ENCODE measurements at regions not wholly inside any gene's neighbourhood (a gene's known extent, or its start where the extent isn't known, plus 50 kb on each side); places are given as distances from the start of the nearest gene placed in this dataset.

GRCh38 chr11:91244912-91245311 lies 979.7 kb upstream of the FAT3 start:
- Mint-ChIP-seq H3K27me3 (no peaks in the 10 kb centered on the region), H3K4me1 (no peaks in the 10 kb centered on the region), H3K36me3 (no peaks in the 10 kb centered on the region), H3K4me3 (no peak overlapping the region), H3K9me3 (no peaks in the 10 kb centered on the region), H3K27ac (no peak overlapping the region)

- Mint-ChIP-seq H3K27ac (no peak overlapping the region), H3K9me3 (no peaks in the 10 kb centered on the region), H3K36me3 (no peaks in the 10 kb centered on the region), H3K4me1 (no peaks in the 10 kb centered on the region), H3K27me3 (no peaks in the 10 kb centered on the region), H3K4me3 (no peak overlapping the region)
These were observed 981.0 kb upstream of the FAT3 start for GRCh38 chr11:91243630-91244029.

GRCh38 chr11:91243051-91243450 lies 981.6 kb upstream of the FAT3 start:
- Mint-ChIP-seq H3K36me3 (no peaks in the 10 kb centered on the region), H3K9me3 (no peaks in the 10 kb centered on the region), H3K27me3 (no peaks in the 10 kb centered on the region), H3K4me3 (no peak overlapping the region), H3K27ac (no peak overlapping the region), H3K4me1 (no peaks in the 10 kb centered on the region)

GRCh38 chr11:91241226-91241625 lies 983.4 kb upstream of the FAT3 start:
- Mint-ChIP-seq H3K9me3 (no peaks in the 10 kb centered on the region), H3K4me3 (no peak overlapping the region), H3K27ac (no peak overlapping the region), H3K27me3 (no peaks in the 10 kb centered on the region), H3K36me3 (no peaks in the 10 kb centered on the region), H3K4me1 (no peaks in the 10 kb centered on the region)

- Mint-ChIP-seq H3K9me3 (no peaks in the 10 kb centered on the region), H3K4me1 (no peaks in the 10 kb centered on the region), H3K27ac (no peak overlapping the region), H3K27me3 (no peaks in the 10 kb centered on the region), H3K36me3 (no peaks in the 10 kb centered on the region), H3K4me3 (no peak overlapping the region)
These were observed 985.3 kb upstream of the FAT3 start for GRCh38 chr11:91239359-91239758.

GRCh38 chr11:91231226-91231625 lies 993.4 kb upstream of the FAT3 start:
- no peaks in the 10 kb centered on the region for H3K27me3 Mint-ChIP-seq
- peaks cover 13% of the 10 kb centered on the region for H3K9me3 Mint-ChIP-seq
- H3K4me3 Mint-ChIP-seq: no peak overlapping the region
- H3K27ac Mint-ChIP-seq: no peak overlapping the region
- no peaks in the 10 kb centered on the region for H3K36me3 Mint-ChIP-seq
- no peaks in the 10 kb centered on the region for H3K4me1 Mint-ChIP-seq

GRCh38 chr11:91230647-91231046 lies 994.0 kb upstream of the FAT3 start:
- no peak overlapping the region for H3K4me3 Mint-ChIP-seq
- no peak overlapping the region for H3K27ac Mint-ChIP-seq
- no peaks in the 10 kb centered on the region for H3K36me3 Mint-ChIP-seq
- H3K27me3 Mint-ChIP-seq: no peaks in the 10 kb centered on the region
- H3K9me3 Mint-ChIP-seq: peaks cover 13% of the 10 kb centered on the region
- H3K4me1 Mint-ChIP-seq: no peaks in the 10 kb centered on the region

GRCh38 chr11:91222830-91223229 lies 1000.0 kb upstream of the CHORDC1 start:
- Mint-ChIP-seq H3K9me3 (peaks cover 13% of the 10 kb centered on the region), H3K36me3 (no peaks in the 10 kb centered on the region), H3K27ac (no peak overlapping the region), H3K4me1 (no peaks in the 10 kb centered on the region), H3K4me3 (no peak overlapping the region), H3K27me3 (no peaks in the 10 kb centered on the region)

- Mint-ChIP-seq H3K9me3 (peaks cover 5% of the 10 kb centered on the region), H3K27ac (no peak overlapping the region), H3K4me1 (no peaks in the 10 kb centered on the region), H3K4me3 (no peak overlapping the region), H3K27me3 (no peaks in the 10 kb centered on the region), H3K36me3 (no peaks in the 10 kb centered on the region)
These were observed 997.8 kb upstream of the CHORDC1 start for GRCh38 chr11:91220476-91221202.

GRCh38 chr11:91219535-91219934 lies 996.7 kb upstream of the CHORDC1 start:
- Mint-ChIP-seq H3K9me3 (peaks cover 4% of the 10 kb centered on the region), H3K4me3 (no peak overlapping the region), H3K27me3 (no peaks in the 10 kb centered on the region), H3K36me3 (no peaks in the 10 kb centered on the region), H3K27ac (no peak overlapping the region), H3K4me1 (no peaks in the 10 kb centered on the region)

- H3K4me1 Mint-ChIP-seq: no peaks in the 10 kb centered on the region
- H3K27ac Mint-ChIP-seq: no peak overlapping the region
- H3K27me3 Mint-ChIP-seq: no peaks in the 10 kb centered on the region
- no peaks in the 10 kb centered on the region for H3K9me3 Mint-ChIP-seq
- H3K4me3 Mint-ChIP-seq: no peak overlapping the region
- H3K36me3 Mint-ChIP-seq: no peaks in the 10 kb centered on the region
These were observed 986.9 kb upstream of the CHORDC1 start for GRCh38 chr11:91209751-91210150.

- H3K27me3 Mint-ChIP-seq: no peaks in the 10 kb centered on the region
- H3K4me3 Mint-ChIP-seq: no peak overlapping the region
- H3K27ac Mint-ChIP-seq: no peak overlapping the region
- no peaks in the 10 kb centered on the region for H3K36me3 Mint-ChIP-seq
- H3K4me1 Mint-ChIP-seq: no peaks in the 10 kb centered on the region
- H3K9me3 Mint-ChIP-seq: no peaks in the 10 kb centered on the region
These were observed 986.5 kb upstream of the CHORDC1 start for GRCh38 chr11:91209306-91209705.

- Mint-ChIP-seq H3K36me3 (no peaks in the 10 kb centered on the region), H3K27me3 (no peaks in the 10 kb centered on the region), H3K4me1 (no peaks in the 10 kb centered on the region), H3K9me3 (peaks cover 5% of the 10 kb centered on the region), H3K27ac (no peak overlapping the region), H3K4me3 (no peak overlapping the region)
These were observed 977.0 kb upstream of the CHORDC1 start for GRCh38 chr11:91199866-91200265.

GRCh38 chr11:91194546-91194945 lies 971.7 kb upstream of the CHORDC1 start:
- H3K27me3 Mint-ChIP-seq: no peaks in the 10 kb centered on the region
- H3K36me3 Mint-ChIP-seq: no peaks in the 10 kb centered on the region
- H3K4me3 Mint-ChIP-seq: no peak overlapping the region
- H3K27ac Mint-ChIP-seq: no peak overlapping the region
- peaks cover 11% of the 10 kb centered on the region for H3K9me3 Mint-ChIP-seq
- H3K4me1 Mint-ChIP-seq: no peaks in the 10 kb centered on the region

GRCh38 chr11:91188484-91188883 lies 965.6 kb upstream of the CHORDC1 start:
- peaks cover 6% of the 10 kb centered on the region for H3K9me3 Mint-ChIP-seq
- no peak overlapping the region for H3K27ac Mint-ChIP-seq
- H3K4me1 Mint-ChIP-seq: no peaks in the 10 kb centered on the region
- H3K36me3 Mint-ChIP-seq: no peaks in the 10 kb centered on the region
- no peaks in the 10 kb centered on the region for H3K27me3 Mint-ChIP-seq
- no peak overlapping the region for H3K4me3 Mint-ChIP-seq

GRCh38 chr11:91187314-91187713 lies 964.5 kb upstream of the CHORDC1 start:
- H3K27me3 Mint-ChIP-seq: no peaks in the 10 kb centered on the region
- no peaks in the 10 kb centered on the region for H3K36me3 Mint-ChIP-seq
- H3K4me3 Mint-ChIP-seq: no peak overlapping the region
- H3K27ac Mint-ChIP-seq: no peak overlapping the region
- no peaks in the 10 kb centered on the region for H3K4me1 Mint-ChIP-seq
- peaks cover 6% of the 10 kb centered on the region for H3K9me3 Mint-ChIP-seq

GRCh38 chr11:91178366-91178765 lies 955.5 kb upstream of the CHORDC1 start:
- Mint-ChIP-seq H3K4me1 (no peaks in the 10 kb centered on the region), H3K9me3 (peaks cover 4% of the 10 kb centered on the region), H3K27me3 (no peaks in the 10 kb centered on the region), H3K36me3 (no peaks in the 10 kb centered on the region), H3K4me3 (no peak overlapping the region), H3K27ac (no peak overlapping the region)
